ENCODE measurements at regions not wholly inside any gene's neighbourhood (a gene's known extent, or its start where the extent isn't known, plus 50 kb on each side); places are given as distances from the start of the nearest gene placed in this dataset.

- Histone ChIP-seq H3K36me3 (ENCODE audit: low read depth) (no peaks in the 10 kb centered on the region), H3K27ac (no peak overlapping the region), H3K27me3 (replicated peaks; ENCODE audit: insufficient read depth) (no peaks in the 10 kb centered on the region), H3K4me2 (ENCODE audit: unreplicated experiment) (no peak overlapping the region), H3K9ac (no peak overlapping the region), H3K79me2 (ENCODE audit: insufficient read depth) (no peaks in the 10 kb centered on the region), H3K4me3 (no peak overlapping the region), H3K4me1 (ENCODE audit: insufficient read depth) (no peaks in the 10 kb centered on the region), H3K9me3 (ENCODE audit: low read depth) (no peaks in the 10 kb centered on the region), H3F3A (ENCODE audit: insufficient read depth) (no peaks in the 10 kb centered on the region), H3K9me2 (ENCODE audit: insufficient read depth) (no peaks in the 10 kb centered on the region), H2AFZ (no peak overlapping the region), H4K20me1 (ENCODE audit: insufficient read depth) (no peaks in the 10 kb centered on the region)
- WGBS, 2 experiments (ENCODE audit: low coverage in 1 of 2, low lambda C conversion rate in 2 of 2, missing lambda C conversion rate in 2 of 2): 49 to 54% methylated on average over 3 of the region's 3 CpGs
- TF ChIP-seq EZH2phosphoT487 (IDR thresholded peaks at IDR 0.05; ENCODE audit: insufficient read depth, low read depth): no peak
- TF ChIP-seq EZH2 (IDR thresholded peaks at IDR 0.05; ENCODE audit: insufficient read depth, poor library complexity, severe bottlenecking): no peak
- in situ Hi-C loops (cut with MboI): no loop called here
- DNase-seq: no peak
Observed at GRCh38 chrX:15167826-15168225, 102.1 kb downstream of the ASB9 start.

- Histone ChIP-seq H3K9me2 (ENCODE audit: insufficient read depth) (no peaks in the 10 kb centered on the region), H3K27ac (no peak overlapping the region), H3K9me3 (ENCODE audit: low read depth) (no peaks in the 10 kb centered on the region), H3K36me3 (ENCODE audit: low read depth) (no peaks in the 10 kb centered on the region), H4K20me1 (ENCODE audit: insufficient read depth) (no peaks in the 10 kb centered on the region), H2AFZ (no peak overlapping the region), H3K4me3 (no peak overlapping the region), H3K27me3 (replicated peaks; ENCODE audit: insufficient read depth) (no peaks in the 10 kb centered on the region), H3K79me2 (ENCODE audit: insufficient read depth) (no peaks in the 10 kb centered on the region), H3K9ac (no peak overlapping the region), H3K4me2 (ENCODE audit: unreplicated experiment) (no peak overlapping the region), H3K4me1 (ENCODE audit: insufficient read depth) (no peaks in the 10 kb centered on the region), H3F3A (ENCODE audit: insufficient read depth) (no peaks in the 10 kb centered on the region)
- no peak for TF ChIP-seq EZH2phosphoT487 (IDR thresholded peaks at IDR 0.05; ENCODE audit: insufficient read depth, low read depth)
- TF ChIP-seq EZH2 (IDR thresholded peaks at IDR 0.05; ENCODE audit: insufficient read depth, poor library complexity, severe bottlenecking): no peak
- no peak for DNase-seq
- in situ Hi-C loops (cut with MboI): no loop called here
- 36 to 48% methylated on average over 3 to 4 of the region's 4 CpGs for WGBS, 2 experiments (ENCODE audit: low coverage in 1 of 2, low lambda C conversion rate in 2 of 2, missing lambda C conversion rate in 2 of 2)
Observed at GRCh38 chrX:15165832-15166231, 104.1 kb downstream of the ASB9 start.

GRCh38 chrX:15163131-15163530, 106.8 kb downstream of the ASB9 start:
- Histone ChIP-seq H3K9me3 (ENCODE audit: low read depth) (no peaks in the 10 kb centered on the region), H3K4me3 (no peak overlapping the region), H3K9me2 (ENCODE audit: insufficient read depth) (no peaks in the 10 kb centered on the region), H3K27me3 (replicated peaks; ENCODE audit: insufficient read depth) (no peaks in the 10 kb centered on the region), H3K79me2 (ENCODE audit: insufficient read depth) (no peaks in the 10 kb centered on the region), H2AFZ (no peak overlapping the region), H3K4me2 (ENCODE audit: unreplicated experiment) (no peak overlapping the region), H3K36me3 (ENCODE audit: low read depth) (no peaks in the 10 kb centered on the region), H3K4me1 (ENCODE audit: insufficient read depth) (no peaks in the 10 kb centered on the region), H3K9ac (no peak overlapping the region), H3F3A (ENCODE audit: insufficient read depth) (no peaks in the 10 kb centered on the region), H4K20me1 (ENCODE audit: insufficient read depth) (no peaks in the 10 kb centered on the region), H3K27ac (no peak overlapping the region)
- in situ Hi-C loops (cut with MboI): no loop called here
- TF ChIP-seq EZH2phosphoT487 (IDR thresholded peaks at IDR 0.05; ENCODE audit: insufficient read depth, low read depth) (no peak), EZH2 (IDR thresholded peaks at IDR 0.05; ENCODE audit: insufficient read depth, poor library complexity, severe bottlenecking) (no peak)
- WGBS, 2 experiments (ENCODE audit: low coverage in 1 of 2, low lambda C conversion rate in 2 of 2, missing lambda C conversion rate in 2 of 2): 47 to 49% methylated on average over 3 of the region's 3 CpGs
- no peak for DNase-seq

DNA sequence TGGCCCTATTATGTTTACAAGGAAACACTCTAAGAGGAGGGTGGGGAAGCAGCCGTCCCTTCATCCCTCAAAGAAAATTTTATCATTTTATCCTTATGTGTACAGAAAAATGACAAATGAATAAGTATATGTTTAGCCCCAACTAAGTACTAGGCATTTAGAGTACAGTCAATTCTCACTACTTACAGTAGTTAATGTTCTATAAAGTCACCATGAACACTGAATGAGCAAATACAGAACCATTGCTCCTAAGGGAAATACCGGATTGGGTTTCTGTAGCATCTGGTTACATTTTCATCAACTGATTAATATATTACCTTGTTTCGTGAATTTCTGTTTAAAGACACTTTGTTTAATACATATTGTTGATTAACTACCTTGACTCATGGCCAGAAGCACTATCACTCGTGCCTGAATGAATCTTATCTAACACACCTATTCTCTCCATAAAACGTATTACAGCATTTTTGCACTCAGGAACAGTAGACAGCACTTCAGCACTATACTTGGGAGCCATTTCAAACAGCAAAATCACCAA, 109.3 kb downstream of the ASB9 start:
- H3K4me3 ChIP-seq: no peak overlapping the region
- 33 to 37% methylated on average over 5 of the region's 5 CpGs for WGBS, 2 experiments (ENCODE audit: low coverage in 1 of 2, low lambda C conversion rate in 2 of 2, missing lambda C conversion rate in 2 of 2)
- H3K4me1 ChIP-seq (ENCODE audit: insufficient read depth): no peaks in the 10 kb centered on the region
- no peaks in the 10 kb centered on the region for H3K79me2 ChIP-seq (ENCODE audit: insufficient read depth)
- no peak for TF ChIP-seq EZH2phosphoT487 (IDR thresholded peaks at IDR 0.05; ENCODE audit: insufficient read depth, low read depth)
- TF ChIP-seq EZH2 (IDR thresholded peaks at IDR 0.05; ENCODE audit: insufficient read depth, poor library complexity, severe bottlenecking): no peak
- in situ Hi-C loops (cut with MboI): no loop called here
- H2AFZ ChIP-seq: no peak overlapping the region
- H3K36me3 ChIP-seq (ENCODE audit: low read depth): no peaks in the 10 kb centered on the region
- H3K27ac ChIP-seq: no peak overlapping the region
- H3K4me2 ChIP-seq (ENCODE audit: unreplicated experiment): no peak overlapping the region
- DNase-seq: no peak
- no peaks in the 10 kb centered on the region for H3K9me2 ChIP-seq (ENCODE audit: insufficient read depth)
- no peaks in the 10 kb centered on the region for H4K20me1 ChIP-seq (ENCODE audit: insufficient read depth)
- no peaks in the 10 kb centered on the region for H3K27me3 ChIP-seq (replicated peaks; ENCODE audit: insufficient read depth)
- H3K9ac ChIP-seq: no peak overlapping the region
- no peaks in the 10 kb centered on the region for H3K9me3 ChIP-seq (ENCODE audit: low read depth)
- no peaks in the 10 kb centered on the region for H3F3A ChIP-seq (ENCODE audit: insufficient read depth)

Measured in GM23248 (cell line).